DND-41 (cell line): ENCODE measurements at regions not wholly inside any gene's neighbourhood (a gene's known extent, or its start where the extent isn't known, plus 50 kb on each side); places are given as distances from the start of the nearest gene placed in this dataset.

Source experiments
- EZH2 ChIP-seq: IDR thresholded peaks from 3 replicates; pipeline ENCODE4 v1.6.1; 2012; ENCODE audit warnings: borderline replicate concordance, low read depth, mild to moderate bottlenecking, moderate library complexity, low read length, inconsistent platforms; ENCODE audit not compliant: severe bottlenecking
- TF ChIP-seq, protein P1 (sequence below): IDR thresholded peaks from 2 replicates; pipeline ENCODE4 v1.5.1; 2012; ENCODE audit warnings: borderline replicate concordance, low read length, moderate library complexity, mild to moderate bottlenecking; ENCODE audit not compliant: poor library complexity, severe bottlenecking; ENCODE audit errors: extremely low read depth

DNA sequence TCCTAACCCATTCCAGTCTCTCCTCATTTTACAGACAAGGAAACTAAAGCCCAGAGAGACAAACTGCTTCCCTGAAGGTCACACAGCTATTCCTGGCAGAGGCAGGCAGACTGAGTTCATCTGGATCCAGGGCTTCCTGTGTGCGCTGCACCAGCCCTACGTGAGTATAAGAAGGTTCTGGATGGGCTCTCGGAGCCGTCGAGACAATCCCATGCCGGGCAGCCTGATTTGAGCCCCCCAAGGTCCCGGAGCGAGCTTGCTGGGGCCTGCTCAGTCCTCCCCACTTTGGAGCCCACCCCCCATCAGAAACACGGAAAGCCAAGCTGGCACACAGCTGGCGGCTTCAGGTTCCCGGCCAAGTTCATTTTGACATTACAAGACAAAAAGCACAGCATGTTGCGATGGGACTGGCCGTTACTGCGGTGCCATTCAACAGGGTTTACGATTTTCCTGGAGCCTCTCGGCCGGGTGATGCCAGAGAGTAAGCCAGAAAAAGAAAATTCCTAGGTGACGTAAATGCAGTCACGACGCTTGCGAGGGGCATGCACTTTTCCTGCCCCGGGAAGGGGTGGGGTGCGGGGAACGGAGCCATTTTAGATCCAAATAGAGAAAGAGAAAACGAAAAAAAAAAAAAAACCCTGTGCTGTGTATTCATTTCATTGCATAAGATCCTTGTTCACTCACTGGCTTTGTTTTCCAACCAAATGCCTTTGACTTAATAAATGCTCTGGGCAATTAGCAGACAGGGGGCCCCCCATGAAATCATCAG, 167.1 kb upstream of the FOXF1 start:
- TF ChIP-seq, protein P1, sequence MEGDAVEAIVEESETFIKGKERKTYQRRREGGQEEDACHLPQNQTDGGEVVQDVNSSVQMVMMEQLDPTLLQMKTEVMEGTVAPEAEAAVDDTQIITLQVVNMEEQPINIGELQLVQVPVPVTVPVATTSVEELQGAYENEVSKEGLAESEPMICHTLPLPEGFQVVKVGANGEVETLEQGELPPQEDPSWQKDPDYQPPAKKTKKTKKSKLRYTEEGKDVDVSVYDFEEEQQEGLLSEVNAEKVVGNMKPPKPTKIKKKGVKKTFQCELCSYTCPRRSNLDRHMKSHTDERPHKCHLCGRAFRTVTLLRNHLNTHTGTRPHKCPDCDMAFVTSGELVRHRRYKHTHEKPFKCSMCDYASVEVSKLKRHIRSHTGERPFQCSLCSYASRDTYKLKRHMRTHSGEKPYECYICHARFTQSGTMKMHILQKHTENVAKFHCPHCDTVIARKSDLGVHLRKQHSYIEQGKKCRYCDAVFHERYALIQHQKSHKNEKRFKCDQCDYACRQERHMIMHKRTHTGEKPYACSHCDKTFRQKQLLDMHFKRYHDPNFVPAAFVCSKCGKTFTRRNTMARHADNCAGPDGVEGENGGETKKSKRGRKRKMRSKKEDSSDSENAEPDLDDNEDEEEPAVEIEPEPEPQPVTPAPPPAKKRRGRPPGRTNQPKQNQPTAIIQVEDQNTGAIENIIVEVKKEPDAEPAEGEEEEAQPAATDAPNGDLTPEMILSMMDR, result no peak
- no peak for TF ChIP-seq EZH2
